CD4-positive, alpha-beta T cell treated with Interleukin-4 for 4 hours (primary cell): ENCODE measurements at regions not wholly inside any gene's neighbourhood (a gene's known extent, or its start where the extent isn't known, plus 50 kb on each side); places are given as distances from the start of the nearest gene placed in this dataset.
"Not testable (repeated sequence)": the region's sequence is repeated elsewhere in the genome, so short reads cannot be mapped to it uniquely, and the experiment has no call there.

Experiments
- DNase-seq: peaks from one replicate; pipeline ENCODE4 v3.0.0-alpha.2; 2020

DNA sequence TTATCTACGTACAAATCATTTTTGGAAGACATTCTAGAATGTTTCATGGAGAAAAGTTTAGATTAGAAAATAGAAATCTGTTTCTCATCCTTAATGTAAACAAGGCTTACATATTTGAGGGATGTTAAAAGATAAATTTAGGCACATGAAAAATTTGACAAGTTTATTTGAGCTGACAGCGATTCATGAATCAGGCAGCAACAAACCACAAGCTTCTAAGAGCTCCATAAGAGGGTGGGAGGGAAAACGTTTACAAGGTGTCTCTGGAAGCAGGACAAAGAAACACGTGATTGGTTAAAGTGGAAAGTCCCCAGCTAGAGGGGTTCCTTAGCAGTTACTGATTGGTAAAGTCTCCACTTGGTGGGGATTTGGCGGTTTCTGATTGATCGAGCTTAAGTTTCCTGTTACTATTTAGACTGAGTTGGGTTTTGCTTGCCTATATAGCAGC, 228.9 kb upstream of the PITRM1 start:
- DNase-seq: no peak

DNA sequence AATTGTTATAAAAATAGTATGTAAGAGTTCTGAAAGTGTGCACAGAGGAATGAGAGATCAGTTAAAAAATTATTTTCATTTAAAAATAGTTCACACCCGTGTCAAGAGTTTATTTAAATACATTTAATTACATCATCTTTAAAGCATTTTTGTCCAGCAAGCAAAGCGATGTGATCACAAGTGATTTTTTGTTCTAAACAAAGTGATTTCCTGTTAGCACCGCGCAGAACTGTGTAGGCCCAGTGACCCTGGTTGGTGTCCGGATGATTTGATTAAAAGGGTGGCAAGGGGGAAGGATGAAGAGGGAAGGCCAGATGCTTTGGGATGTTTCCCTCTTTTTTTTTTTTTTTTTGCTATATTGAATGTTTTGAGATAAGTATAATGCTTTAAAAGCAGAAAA, 227.8 kb upstream of the PITRM1 start:
- no peak for DNase-seq

DNA sequence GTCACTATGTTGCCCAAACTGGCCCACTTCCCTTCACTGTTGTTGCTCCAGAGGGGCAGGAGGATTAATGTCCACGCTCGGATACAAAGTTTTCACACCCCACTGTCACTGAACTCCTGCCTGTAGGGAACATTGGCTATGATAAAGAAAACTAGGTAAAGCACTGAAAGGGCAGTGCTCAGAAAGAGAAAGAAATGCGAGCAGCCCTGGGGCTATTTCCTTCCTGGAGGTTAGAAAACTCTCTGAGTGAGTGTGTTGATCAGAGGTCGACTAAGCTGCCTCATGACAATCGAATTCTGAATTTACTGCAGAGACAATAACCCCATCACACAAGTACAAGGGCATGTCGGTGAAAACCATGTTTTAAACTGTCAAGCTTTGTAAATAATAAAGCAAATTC, 227.2 kb upstream of the PITRM1 start:
- no peak for DNase-seq

DNA sequence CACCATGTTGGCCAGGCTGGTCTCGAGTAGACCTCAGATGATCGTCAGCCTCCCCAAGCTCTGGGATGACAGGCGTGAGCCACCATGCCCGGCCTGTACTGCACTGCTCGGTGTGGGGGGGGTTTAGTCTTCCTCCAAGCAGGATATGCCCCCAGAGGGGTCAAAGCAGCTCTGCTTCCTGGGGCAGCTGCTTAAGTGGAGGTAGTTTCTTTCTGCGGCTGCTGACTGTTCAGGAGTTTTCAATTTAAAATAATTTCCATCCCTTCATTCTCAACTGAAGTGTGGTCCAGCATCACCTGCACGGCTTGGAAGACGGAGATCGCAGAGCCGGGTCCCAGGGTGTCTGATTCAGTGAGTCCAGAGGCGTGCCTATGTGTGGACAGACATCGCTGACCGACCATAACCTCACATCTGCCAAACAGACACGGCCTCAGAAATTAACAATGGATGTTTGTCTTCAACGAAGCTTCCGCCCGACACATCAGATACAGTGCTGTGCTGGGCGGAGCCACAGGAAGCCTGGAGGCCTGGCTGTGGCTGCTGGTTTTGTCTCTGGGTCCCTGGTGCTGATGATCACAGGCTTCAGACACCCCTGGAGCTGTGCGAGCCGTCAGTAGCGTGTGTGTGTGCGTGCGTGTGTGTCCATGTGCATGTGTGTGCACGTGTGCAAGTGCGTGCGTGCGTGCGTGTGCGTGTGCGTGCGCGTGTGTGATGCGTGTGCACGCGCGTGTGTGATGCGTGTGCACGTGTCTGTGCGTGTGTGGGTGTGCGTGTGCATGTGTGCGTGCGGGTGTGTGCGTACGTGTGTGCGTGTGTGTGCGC, 226.5 kb upstream of the PITRM1 start:
- DNase-seq: no peak

DNA sequence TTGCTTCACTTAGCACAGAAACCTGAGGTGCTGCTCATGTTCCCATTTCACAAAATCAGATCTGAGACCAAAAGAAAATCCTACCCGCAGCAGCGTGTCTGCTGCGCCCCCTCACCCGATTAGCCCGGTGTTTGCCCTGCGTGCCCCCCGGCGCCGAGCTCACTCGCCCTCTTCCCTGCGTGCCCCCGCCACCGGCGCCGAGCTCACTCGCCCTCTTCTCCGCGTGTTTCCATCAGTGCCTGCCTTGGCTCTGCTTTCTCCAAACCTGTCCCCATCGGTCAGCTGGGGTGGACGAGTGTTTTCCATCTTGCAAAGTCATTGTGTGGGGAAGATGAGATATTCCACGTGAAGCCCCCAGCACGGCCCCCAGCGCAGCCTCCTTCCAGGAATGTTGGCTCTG, 225.3 kb upstream of the PITRM1 start:
- no peak for DNase-seq

DNA sequence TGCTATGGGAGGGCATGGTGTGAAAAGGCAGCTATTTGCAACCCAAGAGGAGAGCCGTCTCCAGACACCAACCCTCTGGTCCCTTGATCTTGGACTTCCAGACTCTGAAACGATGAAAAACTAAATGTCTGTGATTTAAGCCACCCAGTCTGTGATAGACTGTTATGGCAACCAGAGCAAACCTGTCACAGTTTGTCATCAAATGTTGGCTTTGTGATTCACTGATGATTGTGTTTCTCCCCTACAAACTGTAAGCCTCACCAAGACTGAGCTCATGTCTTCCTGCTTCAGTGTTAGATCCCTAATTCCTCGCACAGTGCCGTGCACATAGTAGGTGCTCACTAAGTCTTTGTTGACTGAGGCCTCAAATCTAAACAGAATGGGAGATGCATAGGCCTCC, 224.6 kb upstream of the PITRM1 start:
- DNase-seq: no peak

DNA sequence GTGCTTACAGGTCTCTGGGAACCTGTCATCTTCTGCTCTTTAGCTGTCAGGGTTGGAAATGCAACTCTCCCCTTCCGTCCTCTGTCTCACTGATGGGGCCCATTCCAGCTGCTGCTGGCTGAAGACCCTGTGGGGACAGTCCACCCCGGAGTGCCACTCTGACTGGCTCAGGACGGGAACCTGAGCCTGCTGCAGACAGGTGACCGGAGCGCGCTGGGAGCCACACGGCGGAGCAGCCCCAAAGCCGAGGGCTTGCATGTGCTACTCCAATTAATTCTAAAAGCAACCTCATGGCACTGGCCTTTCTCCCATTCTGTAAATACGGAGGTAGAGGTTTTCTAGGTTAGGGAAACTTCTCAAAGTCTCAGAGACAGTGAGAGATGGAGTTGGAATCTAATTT, 223.5 kb upstream of the PITRM1 start:
- DNase-seq: no peak

DNA sequence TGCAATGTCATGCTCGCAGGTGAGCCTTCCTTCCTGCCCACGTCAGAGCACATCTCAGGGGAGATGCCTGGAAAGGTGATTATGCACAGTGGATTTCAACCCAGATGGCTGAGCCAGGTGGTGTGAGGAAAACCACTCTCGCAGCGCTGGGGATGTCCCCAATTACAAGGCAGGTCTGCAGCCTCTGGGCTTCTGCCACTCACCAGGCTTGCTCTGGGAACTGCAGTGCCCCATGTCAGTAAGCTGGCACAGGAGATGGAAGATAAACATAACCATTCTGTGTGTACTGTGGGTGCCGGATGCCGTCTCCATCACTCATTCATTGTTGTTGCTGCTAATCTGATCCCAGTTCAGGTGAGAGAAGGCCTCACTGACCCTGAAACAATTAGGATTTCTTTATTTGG, 222.9 kb upstream of the PITRM1 start:
- no peak for DNase-seq

DNA sequence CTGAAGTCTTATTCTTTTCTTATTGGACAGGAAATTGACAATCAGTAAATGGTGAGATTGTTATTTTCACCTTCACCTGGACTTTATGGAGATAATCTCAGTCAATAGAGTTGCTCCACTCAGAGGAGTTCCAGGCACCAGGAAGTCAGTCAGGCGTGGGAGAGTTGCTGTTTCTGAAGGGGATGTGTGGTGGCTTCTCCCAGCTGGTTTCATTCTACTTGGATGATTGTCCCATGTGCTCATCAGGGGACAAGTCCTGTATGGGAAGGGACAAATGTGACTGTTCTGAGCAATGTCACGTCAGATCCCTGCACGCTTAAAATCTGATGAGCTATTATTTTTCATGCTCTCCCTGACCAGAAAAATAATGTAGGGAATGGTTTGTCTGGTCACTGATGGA, 222.5 kb upstream of the PITRM1 start:
- no peak for DNase-seq

DNA sequence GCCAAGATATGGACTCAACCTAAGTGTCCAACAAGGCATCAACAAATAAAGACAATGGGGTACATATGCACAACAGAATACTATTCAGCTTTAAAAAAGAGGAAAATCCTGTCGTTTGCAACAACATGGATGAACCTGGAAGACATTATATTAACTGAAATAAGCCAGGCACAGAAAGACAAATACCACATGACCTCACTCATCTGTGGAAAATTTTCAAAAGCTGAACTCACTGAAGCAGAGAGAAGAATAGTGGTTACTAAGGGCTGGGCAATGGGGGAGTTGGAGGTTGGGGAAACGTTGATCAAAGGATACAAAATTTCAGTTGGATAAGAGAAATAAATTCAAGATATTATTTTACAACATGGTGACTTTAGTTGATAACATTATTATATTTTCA, 221.4 kb upstream of the PITRM1 start:
- no peak for DNase-seq

DNA sequence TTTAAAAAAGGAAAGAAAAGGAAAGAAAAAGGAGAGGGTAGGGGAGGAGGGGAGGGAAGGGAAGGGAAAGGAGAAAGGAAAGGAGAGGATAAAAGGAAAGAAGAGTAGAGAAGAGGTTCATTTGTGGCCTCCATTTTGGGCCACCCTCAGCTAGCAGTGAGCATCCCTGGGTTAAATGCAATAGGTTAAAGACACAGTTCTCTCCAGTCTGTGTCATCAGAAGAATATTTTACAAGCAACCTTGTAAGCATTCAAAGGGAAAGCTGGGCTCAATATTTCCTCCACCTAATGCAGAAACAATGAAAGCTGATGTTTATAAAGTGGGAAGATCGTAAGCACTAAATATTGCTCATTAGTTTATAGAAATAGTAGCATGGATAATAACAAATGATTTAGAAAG, 219.1 kb upstream of the PITRM1 start:
- no peak for DNase-seq

DNA sequence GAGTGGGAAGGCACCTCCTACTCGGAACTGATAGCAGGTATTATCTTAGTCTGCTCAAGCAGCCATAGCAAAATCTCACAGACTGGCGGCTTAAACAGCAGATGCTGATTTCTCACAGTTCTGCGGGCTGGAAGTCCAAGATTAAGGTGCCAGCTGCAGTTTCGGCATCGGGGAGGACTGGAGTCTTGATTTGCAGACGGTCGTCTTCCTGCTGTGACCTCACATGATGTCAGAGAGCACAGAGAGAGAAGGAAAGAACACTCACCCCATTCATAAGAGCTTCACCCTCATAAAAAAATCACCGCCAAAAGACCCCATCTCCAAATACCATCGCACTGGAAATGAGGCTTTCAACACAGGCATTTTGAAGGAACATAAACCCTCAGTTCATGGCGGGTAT, 216.5 kb upstream of the PITRM1 start:
- DNase-seq: no peak

DNA sequence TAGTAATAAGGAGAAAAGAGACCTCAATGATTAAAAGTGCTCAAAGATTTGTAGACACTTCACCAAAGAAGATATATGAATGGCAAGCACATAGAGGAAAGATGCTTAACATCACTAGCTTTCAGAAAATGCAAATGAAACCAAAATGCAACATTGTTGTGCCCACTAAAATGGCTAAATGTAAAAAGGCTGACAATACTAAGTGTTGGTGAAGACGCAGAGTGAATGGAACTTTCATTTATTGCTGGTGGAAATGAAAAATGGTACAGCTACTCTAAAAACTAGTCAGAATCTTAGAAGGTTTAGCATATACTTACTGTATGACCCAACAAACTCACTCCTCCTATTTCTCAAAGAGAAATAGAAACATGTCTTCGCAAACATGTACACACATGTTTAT, 212.9 kb upstream of the PITRM1 start:
- DNase-seq: no peak

DNA sequence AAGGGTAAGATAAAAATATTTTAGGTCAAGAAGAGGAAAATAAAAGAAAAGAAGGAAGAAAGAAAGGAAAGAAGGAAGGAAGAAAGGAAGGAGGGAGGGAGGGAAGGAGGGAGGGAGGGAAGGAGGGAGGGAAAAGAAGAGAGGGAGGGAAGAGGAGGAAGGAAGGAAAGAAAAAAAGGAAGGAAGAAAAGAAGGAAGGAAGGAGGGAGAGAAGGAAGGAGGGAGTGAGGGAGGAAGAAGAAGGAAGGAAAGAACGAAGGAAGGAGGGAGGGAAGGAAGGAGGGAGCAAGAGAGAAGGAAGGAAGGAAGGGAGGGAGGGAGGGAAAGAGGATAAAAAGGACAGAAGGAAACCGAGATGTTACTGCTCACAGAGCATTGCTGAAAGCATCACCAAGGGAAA, 209.5 kb upstream of the PITRM1 start:
- DNase-seq: no peak

DNA sequence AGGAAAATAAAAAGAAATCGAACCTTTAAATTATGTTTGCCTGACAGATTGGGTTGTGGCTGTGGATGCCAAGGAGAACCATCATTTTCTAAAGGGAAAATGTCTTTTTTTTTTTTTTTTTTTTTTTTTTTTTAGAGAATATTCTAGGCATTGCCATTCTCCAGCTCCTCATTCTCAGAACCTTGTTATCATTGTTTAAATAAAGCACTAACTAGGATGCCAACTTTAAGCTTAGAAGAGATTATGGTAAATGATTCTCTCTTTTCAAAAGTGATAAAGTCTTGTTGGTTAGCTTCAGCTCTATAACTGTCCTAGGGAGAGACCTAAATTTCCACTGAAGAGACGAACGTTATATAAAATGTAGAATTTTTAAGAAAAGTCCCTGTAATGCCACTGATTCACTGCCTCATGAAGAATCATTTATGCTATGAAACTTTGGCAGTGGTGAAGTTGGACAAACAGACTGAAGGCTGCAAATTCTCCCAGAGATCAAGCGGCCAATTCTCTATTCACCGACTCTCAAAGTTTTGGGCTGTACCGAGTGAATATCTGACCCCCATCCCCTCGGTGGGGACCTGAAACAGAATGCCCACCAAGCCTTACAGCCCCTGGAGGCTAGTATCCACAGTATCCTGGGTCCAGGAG, 207.9 kb upstream of the PITRM1 start:
- no peak for DNase-seq

DNA sequence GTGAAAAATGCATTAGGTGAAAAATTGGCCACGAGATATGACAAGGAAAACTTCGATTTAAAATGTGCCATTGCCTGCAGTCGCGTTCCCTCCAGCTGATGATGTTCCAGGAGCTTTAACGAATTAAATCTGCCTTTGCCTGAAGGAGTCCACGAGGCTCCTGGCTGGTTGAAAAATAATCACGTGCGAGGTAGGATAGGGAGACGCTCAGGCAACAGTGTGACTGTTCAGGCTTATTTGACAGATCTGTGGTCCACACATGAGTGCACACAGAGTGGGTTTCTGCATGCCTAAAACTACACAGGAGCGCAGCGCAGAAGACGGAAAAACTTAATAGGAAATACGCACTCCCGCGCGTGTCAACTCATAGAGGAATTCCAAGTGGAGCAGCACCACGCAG, 204.0 kb upstream of the PITRM1 start:
- no peak for DNase-seq

DNA sequence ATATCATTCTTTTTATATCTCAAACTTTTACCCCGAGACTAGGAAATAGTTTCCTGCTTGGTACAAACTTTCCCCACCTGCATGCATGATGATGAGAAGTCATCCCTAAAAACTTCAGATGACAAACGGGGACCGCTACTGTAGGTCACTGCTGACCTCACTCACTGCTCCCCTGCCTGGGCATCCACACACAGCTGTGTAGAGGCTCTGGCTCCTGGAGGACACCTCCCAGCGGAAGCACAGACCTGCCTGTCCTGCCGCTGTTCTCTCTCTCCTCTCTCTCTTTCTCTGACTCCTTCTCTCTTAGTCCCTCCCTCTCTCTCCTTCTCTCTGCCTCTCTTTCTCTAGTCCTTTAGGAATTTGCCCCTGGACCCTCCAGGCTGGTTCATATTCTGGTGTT, 202.9 kb upstream of the PITRM1 start:
- no peak for DNase-seq

DNA sequence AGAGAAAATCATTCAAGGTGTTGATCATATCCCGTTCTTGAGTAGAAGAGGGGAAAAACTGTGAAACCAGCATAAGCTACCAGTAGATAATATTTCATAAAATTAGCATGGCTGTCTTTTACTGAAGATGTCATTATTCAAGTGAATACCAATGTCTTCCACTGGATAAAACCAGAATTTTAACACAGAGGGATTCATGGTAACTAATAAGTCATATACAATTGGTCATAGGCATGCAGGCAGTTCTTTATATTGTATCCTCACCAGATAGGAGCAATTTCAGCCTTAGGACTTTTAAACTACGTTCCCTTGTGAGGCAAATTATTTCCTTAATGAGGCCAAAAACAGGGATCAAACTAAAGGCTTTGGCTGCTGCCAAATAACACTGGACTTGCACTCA, 202.3 kb upstream of the PITRM1 start:
- DNase-seq: no peak

DNA sequence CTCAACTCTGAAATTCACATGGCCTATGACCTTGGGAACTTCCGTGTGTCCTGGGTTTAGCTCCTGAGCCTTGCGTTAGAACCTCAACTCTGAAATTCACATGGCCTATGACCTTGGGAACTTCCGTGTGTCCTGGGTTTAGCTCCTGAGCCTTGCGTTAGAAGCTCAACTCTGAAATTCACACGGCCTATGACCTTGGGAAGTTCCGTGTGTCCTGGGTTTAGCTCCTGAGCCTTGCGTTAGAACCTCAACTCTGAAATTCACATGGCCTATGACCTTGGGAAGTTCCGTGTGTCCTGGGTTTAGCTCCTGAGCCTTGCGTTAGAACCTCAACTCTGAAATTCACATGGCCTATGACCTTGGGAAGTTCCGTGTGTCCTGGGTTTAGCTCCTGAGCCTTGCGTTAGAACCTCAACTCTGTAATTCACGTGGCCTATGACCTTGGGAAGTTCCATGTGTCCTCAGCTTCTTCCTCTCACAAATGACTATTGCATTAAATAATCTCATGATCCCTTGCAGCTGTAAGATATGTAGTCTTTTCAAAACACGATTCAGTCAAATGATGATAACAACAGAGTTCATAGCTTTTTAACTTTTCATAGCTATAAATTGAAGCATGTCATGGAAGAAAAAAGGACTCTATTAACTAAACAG, 200.9 kb upstream of the PITRM1 start:
- not testable (repeated sequence) for DNase-seq

DNA sequence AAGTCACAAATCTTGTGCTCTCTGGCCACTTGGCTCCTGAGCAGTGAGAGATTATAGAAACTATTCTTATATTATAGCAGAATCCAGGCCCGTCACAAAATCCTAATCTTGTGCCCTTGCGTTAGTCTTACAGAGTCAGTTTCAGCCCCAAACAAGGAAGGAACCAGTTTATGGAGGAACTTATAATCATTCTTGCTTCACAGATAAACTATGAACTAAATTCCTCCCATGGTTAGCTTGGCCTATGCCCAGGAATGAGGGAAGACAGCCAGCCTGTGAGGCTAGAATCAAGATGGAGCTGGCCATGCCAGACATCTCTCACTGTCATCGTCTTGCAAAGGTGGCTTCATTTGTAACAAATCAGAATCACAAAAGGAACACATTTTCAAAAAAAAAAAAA, 199.7 kb upstream of the PITRM1 start:
- DNase-seq: no peak

DNA sequence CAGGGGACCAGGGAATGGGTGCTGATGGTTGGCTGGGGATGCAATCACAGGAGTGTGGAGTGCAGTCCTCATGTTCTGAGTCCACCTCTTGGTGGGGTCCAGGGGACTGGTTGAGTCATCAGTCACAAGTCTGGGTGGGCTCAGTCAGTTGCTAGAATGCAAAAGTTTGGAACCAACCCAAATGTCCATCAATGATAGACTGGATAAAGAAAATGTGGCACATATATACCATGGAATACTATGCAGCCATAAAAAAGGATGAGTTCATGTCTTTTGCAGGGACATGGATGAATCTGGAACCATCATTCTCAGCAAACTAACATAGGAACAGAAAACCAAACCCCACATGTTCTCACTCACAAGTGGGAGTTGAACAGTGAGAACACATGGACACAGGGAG, 199.0 kb upstream of the PITRM1 start:
- DNase-seq: not testable (repeated sequence)

DNA sequence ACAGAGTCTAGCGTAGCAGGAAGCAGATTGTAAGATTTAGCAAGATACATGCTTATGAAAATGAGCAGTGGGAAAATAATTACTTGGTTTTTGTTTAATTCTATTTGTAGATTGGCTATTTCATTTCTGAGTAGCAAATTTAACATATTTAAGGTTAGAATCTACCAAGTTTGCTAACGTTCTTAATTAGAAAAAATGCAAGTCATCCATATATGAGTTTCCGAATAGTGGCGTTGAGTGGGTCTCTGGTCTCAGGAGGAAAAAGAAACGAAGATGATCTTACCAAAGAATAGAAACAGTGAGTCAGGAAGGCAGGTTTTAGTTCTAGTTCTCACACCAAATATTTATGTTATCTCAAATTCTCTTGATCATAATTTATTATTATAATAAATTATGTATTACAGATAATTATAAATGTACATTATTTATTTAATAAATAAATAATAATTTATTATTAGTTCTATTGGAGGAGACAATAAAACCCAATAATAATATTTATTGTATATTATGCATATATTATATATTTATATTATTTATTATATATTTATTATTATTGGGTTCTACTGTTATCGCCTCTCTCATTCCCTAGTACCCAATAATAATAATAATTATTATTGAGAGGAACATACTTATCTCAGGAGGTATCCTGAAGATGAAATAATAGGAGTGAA, 194.3 kb upstream of the PITRM1 start:
- DNase-seq: no peak

DNA sequence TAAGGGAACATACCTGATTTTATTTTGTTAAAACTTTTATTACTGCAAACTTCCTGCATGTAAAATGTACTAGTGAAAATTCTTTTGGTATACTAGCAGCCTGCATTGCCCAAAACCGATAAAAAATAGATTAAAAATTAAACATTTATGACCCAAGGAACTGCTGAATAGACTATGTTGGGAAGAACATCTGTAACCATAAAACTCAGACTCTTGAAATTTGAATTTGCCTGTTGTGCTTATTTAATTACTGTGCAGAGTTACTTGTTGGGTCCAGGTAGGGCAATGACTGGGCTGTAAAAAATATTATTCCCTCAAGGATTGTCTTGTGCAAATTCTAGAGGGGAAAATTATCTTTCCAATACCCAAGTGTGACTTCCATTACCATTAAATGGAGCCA, 193.5 kb upstream of the PITRM1 start:
- no peak for DNase-seq

DNA sequence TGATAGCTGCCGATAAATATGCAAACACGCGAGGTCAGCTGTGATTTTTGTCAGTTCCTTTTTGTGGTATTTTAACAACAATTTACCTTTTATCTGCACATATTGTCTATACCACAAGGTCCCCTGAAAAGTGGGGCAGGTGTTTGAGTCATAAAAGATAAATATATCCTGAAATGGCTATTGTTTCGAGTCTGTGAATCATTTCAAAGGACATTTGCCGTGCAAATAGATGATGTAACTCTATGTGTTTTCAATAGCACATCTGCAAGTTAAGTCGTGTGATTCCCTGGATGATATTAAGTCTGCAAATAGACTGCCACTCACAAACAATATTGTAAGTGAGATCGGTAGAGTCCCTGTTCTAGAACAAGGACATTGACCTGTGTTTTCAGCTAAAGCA, 193.0 kb upstream of the PITRM1 start:
- no peak for DNase-seq
